ENCODE measurements at regions not wholly inside any gene's neighbourhood (a gene's known extent, or its start where the extent isn't known, plus 50 kb on each side); places are given as distances from the start of the nearest gene placed in this dataset.
"Not testable (repeated sequence)": the region's sequence is repeated elsewhere in the genome, so short reads cannot be mapped to it uniquely, and the experiment has no call there.

GRCh38 chr4:24208691-24209090 lies 318.8 kb upstream of the PPARGC1A start:
- no peak for DNase-seq (ENCODE audit: low read depth)

DNA sequence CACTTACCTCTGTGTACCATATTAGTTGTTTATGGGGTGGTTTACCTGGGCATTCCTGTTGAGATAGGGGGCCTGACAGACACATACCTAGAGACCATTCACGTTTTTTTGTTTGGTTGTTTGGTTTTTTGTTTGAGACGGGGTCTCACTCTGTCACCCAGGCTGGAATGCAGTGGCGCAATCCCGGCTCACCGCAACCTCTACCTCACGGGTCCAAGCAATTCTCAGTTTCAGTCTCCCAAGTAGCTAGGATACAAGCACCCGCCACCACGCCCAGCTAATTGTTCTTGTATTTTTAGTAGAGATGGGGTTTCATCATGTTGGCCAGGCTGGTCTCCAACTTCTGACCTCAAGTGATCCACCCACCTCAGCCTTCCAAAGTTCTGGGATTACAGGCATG lies 314.9 kb upstream of the PPARGC1A start:
- DNase-seq (ENCODE audit: low read depth): not testable (repeated sequence)

- DNase-seq (ENCODE audit: low read depth): no peak
Measured at GRCh38 chr4:24203926-24204325, 314.1 kb upstream of the PPARGC1A start.

DNA sequence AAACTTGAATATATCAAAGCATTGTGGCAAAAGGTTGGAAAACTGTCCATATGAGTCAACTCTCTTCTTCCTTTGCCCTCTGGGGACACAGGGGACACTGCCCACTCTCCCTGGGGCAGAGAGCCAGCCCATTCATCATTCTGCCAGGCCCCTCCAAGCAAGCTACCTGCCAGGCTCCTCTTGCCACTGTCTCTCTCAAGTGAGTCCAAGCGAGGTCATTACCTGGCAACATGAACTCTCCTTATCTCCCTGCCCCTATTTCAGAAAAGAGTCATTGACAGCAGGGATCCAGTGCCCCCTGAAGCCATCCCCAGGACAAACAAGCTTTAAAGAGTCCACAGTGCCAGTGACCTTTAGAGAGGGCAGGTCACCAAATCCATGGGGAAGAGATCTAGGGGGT lies 312.7 kb upstream of the PPARGC1A start:
- no peak for DNase-seq (ENCODE audit: low read depth)

GRCh38 chr4:24197955-24198354 lies 308.1 kb upstream of the PPARGC1A start:
- no peak for DNase-seq (ENCODE audit: low read depth)

DNA sequence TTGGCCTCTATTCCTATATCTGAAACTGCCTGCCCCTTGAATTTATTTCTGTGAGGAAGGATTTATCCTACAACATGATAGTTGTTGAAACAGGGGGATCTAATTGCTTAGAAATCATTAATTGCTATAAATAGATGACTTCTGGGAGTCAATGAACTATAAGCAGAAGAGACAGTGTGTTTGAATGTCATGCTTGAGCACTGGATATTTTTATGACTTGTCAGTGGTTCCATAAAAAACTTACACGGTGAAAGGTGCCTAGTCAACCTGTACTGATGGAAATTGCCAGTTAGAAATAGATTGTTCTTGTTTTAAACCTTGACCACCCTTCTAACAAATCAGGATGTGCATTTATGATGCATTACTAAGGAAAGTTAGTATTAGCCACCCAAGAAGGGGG lies 306.9 kb upstream of the PPARGC1A start:
- no peak for DNase-seq (ENCODE audit: low read depth)

- no peak for DNase-seq (ENCODE audit: low read depth)
Measured at GRCh38 chr4:24195991-24196736, 306.3 kb upstream of the PPARGC1A start.

- no peak for DNase-seq (ENCODE audit: low read depth)
Measured at GRCh38 chr4:24192018-24192641, 302.3 kb upstream of the PPARGC1A start.

DNA sequence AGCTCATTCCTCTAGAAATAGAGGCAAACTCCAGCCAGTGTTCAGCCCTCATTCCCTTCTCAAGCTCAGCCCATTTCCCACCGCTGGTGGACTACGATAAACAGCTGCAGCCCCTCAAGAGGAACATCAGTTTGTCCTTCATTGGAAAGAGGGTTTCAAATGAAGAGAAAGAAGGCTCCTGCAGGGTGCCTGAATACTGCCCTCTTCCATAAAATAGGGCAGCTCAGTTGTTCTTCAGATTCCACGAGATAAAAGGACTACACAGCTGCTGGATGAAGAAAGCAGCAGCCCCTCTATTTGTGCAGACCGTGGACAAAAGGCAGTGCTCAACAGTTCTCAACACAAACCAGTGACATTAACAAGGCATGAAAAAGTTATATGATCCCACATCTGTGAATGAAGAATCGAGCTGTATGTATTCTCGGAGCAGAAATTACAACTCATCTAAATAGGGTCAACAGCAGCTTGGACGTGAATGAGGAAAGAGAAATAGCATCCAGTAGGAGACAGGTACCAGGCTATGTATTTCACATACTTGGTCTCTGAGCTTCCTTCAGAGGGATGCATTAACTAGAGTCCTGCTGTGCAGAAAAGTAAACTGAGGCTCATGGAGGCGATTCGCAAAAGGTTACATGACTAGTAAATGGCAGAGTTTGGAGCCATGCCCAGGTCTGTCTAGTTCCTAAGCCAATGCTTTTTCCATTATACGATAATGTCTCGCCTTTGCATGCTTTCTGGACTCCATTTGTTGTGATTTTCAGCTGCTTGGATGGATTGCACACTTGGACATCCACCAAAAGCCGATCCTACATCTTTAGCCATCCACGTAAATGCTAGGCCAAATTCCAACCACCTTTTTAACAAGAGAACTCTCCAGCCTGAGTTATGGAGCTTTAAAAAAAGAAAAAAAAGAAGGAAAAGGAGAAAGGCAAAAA lies 301.2 kb upstream of the PPARGC1A start:
- DNase-seq (ENCODE audit: low read depth): no peak

DNA sequence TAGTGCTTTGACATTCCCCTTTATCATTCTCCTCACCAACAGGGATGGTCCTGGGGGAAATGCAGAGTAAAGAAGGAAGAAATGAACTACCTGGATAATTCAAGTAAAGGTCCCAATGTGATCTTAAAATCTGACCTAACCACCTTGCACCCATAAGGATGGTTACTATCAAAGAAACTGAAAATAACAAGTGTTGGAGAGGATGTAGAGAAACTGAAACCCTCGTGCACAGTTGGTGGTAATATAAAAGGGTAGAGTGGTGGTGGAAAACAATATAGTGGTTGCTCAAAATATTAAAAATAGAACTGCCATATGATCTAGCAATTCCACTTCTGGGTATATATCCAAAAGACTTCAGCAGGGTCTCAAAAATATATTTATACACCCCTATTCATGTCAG lies 298.6 kb upstream of the PPARGC1A start:
- no peak for DNase-seq (ENCODE audit: low read depth)

DNA sequence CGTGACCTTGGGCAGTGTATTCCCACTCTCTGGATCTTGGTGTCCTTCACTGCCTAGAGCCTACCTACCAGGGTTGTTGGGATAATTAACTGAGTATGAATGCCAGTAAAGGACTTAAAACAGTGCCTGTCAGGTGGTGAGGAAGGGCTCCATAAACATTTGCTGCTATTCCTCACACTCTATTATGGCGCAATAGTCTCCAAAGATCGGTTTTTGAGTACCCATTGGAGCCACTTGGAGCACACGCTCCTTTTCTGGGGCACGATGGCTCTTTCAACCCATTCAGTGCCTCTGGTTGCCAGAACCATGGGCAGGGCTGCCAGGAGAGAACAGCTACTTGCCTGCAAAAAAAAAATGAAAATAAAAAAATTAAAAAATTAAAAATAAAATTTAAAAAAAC lies 296.6 kb upstream of the PPARGC1A start:
- no peak for DNase-seq (ENCODE audit: low read depth)

DNA sequence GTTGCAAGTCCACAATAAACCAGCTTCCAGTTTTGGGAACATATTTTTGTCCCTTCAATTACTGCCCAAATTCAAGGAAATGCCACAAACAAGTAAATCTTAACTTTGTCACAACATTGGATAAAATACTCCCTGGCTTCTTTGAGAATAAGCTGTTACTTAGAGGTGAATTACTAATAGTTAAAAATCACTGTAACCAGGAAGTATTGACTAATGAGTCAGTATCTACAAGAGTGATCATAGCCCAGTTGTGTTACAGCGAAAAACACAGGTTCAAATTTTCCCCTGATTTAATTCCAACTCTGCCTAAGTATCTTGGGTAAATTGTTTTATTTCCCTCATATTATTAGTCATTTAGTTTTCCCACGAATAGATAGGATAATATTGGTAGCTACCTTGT lies 291.2 kb upstream of the PPARGC1A start:
- no peak for DNase-seq (ENCODE audit: low read depth)

- DNase-seq (ENCODE audit: low read depth): no peak
Measured at GRCh38 chr4:24180586-24180985, 290.7 kb upstream of the PPARGC1A start.

- DNase-seq (ENCODE audit: low read depth): no peak
Measured at GRCh38 chr4:24179201-24179840, 289.5 kb upstream of the PPARGC1A start.

GRCh38 chr4:24177443-24177842 lies 287.6 kb upstream of the PPARGC1A start:
- DNase-seq (ENCODE audit: low read depth): not testable (repeated sequence)

DNA sequence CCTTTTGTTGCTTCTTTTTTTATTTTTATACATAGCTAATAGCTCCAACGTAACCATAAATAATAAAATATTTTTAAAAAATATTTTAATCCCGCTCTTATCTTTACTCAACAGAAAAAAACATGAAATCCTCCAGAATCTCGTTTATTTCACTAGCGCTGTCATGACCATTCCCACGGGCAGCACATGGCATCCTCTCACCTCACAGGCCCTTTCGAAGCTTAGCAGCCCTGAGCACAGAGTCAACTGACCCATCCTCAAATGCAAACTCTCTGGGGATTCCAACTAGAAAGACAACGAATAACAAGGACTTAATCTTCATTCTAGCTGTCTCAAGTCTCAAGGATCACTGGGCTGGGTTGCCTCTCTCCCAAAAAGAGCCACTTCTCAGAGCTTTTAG lies 285.9 kb upstream of the PPARGC1A start:
- DNase-seq (ENCODE audit: low read depth): no peak

DNA sequence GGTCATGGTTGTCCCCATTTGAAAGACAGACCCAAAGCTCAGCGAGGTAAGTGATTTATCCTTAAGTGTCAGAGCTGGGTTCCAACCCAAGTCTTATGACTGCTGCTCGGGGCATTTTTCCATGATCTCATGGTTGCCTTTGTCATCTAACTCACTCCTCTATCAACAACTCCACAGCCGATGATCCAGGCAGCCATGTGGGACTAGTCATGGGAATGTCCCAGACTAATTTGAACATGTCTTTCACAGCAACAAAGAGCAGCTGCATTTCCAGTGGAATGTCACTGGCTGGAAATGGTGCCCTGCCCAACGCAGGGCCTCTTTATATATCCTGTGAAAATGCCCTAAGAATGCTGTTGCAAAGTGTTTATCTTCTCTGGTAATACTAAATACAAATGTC lies 284.8 kb upstream of the PPARGC1A start:
- DNase-seq (ENCODE audit: low read depth): no peak

DNA sequence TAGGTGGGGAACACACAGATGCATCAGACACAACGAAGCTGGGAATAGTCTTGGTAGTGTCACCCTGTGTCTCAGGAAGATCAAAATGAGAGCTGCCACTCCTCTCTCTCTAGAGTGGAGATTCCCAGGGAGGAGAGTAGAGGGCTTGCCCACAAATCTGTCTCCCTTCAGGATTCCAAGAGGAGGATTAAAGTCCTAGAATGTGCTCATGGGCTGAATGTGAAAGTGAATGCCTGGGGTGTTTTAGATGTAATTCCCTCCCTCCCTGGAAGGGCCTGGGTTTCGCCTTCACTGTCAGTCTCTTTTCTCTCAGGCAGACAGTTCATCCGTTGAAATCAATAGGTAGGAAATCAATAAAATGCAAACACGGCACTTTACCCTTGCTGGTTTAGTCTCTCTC lies 282.6 kb upstream of the PPARGC1A start:
- DNase-seq (ENCODE audit: low read depth): no peak

GRCh38 chr4:24169956-24170355 lies 280.1 kb upstream of the PPARGC1A start:
- DNase-seq (ENCODE audit: low read depth): no peak

DNA sequence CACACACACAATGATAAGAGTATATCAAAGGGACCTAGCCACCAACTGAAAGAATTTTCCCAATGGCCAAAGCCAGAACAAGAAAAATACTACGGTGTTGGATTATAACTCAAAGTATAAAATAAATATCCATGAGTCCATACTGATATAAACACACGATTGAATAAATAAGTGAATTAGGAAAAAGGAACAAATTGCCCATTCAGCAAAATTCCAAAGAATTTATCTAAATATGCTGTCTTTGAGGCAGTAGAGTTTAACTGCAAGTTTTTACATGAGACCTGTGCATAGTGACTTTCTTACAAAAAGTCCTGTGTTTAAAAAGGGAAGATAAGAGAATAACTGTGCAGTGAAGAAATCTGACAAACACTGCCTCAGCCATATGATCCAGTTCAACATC lies 278.8 kb upstream of the PPARGC1A start:
- DNase-seq (ENCODE audit: low read depth): no peak

GRCh38 chr4:24166501-24166900 lies 276.7 kb upstream of the PPARGC1A start:
- DNase-seq (ENCODE audit: low read depth): no peak

DNA sequence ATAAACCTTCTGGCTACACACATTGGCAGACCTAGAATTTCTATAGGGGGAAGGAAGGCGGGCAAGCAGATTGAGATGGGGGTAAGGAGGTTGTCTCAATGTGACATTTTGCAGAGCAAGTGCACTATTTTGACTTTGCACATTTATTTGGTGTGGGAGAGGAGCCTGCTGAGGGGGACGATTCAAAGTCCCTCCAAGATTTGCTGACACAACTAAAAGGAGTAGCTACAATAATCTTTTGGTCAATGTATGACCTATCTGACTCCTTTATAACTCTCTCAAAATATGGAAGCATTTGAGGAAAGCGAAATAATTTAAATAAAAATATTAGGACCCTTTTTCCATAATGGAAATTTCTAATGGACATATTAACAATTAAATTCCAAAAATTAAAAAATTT lies 274.9 kb upstream of the PPARGC1A start:
- no peak for DNase-seq (ENCODE audit: low read depth)

All from stimulated activated CD8-positive, alpha-beta memory T cell treated with anti-CD3 and anti-CD28 coated beads, Interleukin-15, amount 100 ng/mL, for 1 hour (primary cell).